ENCODE measurements at regions not wholly inside any gene's neighbourhood (a gene's known extent, or its start where the extent isn't known, plus 50 kb on each side); places are given as distances from the start of the nearest gene placed in this dataset.
"Not testable (repeated sequence)": the region's sequence is repeated elsewhere in the genome, so short reads cannot be mapped to it uniquely, and the experiment has no call there.

- H3K36me3 Mint-ChIP-seq (ENCODE audit: low read depth): no peaks in the 10 kb centered on the region
- H3K4me3 Mint-ChIP-seq: peak overlapping the region; percentile 18
- H3K9me3 Mint-ChIP-seq: no peaks in the 10 kb centered on the region
- peaks cover 18% of the 10 kb centered on the region for H3K27me3 Mint-ChIP-seq
- peaks cover 15% of the 10 kb centered on the region for H3K4me1 Mint-ChIP-seq
- peak; percentile 100 for ATAC-seq (replicated peaks)
- peak overlapping the region; percentile 9 for H3K27ac Mint-ChIP-seq
Measured at GRCh38 chr6:138654715-138655634, 118.6 kb upstream of the CCDC28A start.

GRCh38 chr6:138655828-138656227 lies 117.7 kb upstream of the CCDC28A start:
- Mint-ChIP-seq H3K36me3 (ENCODE audit: low read depth) (no peaks in the 10 kb centered on the region), H3K4me1 (peaks cover 19% of the 10 kb centered on the region), H3K9me3 (no peaks in the 10 kb centered on the region), H3K4me3 (no peak overlapping the region), H3K27me3 (peaks cover 18% of the 10 kb centered on the region), H3K27ac (no peak overlapping the region)
- no peak for ATAC-seq (replicated peaks)

- Mint-ChIP-seq H3K27ac (no peak overlapping the region), H3K36me3 (ENCODE audit: low read depth) (no peaks in the 10 kb centered on the region), H3K4me1 (peaks cover 19% of the 10 kb centered on the region), H3K4me3 (no peak overlapping the region), H3K9me3 (no peaks in the 10 kb centered on the region), H3K27me3 (peaks cover 18% of the 10 kb centered on the region)
- no peak for ATAC-seq (replicated peaks)
Measured at GRCh38 chr6:138656364-138657064, 117.1 kb upstream of the CCDC28A start.

- ATAC-seq (replicated peaks): no peak
Measured at GRCh38 chr6:138657065-138657425, 116.5 kb upstream of the CCDC28A start.

GRCh38 chr6:138659998-138660397 lies 113.6 kb upstream of the CCDC28A start:
- no peaks in the 10 kb centered on the region for H3K36me3 Mint-ChIP-seq (ENCODE audit: low read depth)
- ATAC-seq (replicated peaks): peak; percentile 65
- H3K9me3 Mint-ChIP-seq: no peaks in the 10 kb centered on the region
- H3K4me1 Mint-ChIP-seq: peaks cover 12% of the 10 kb centered on the region
- peaks cover 18% of the 10 kb centered on the region for H3K27me3 Mint-ChIP-seq
- H3K27ac Mint-ChIP-seq: no peak overlapping the region
- H3K4me3 Mint-ChIP-seq: no peak overlapping the region

More at GRCh38 chr6:138657065-138657425, 116.5 kb upstream of the CCDC28A start:
- no peaks in the 10 kb centered on the region for H3K36me3 Mint-ChIP-seq (ENCODE audit: low read depth)
- H3K27ac Mint-ChIP-seq: no peak overlapping the region
- no peak overlapping the region for H3K4me3 Mint-ChIP-seq
- no peaks in the 10 kb centered on the region for H3K9me3 Mint-ChIP-seq
- H3K27me3 Mint-ChIP-seq: peaks cover 18% of the 10 kb centered on the region
- H3K4me1 Mint-ChIP-seq: peaks cover 19% of the 10 kb centered on the region

GRCh38 chr6:138662471-138662870 lies 111.1 kb upstream of the CCDC28A start:
- H3K4me1 Mint-ChIP-seq: peaks cover 7% of the 10 kb centered on the region
- no peaks in the 10 kb centered on the region for H3K36me3 Mint-ChIP-seq (ENCODE audit: low read depth)
- H3K27me3 Mint-ChIP-seq: peaks cover 8% of the 10 kb centered on the region
- no peaks in the 10 kb centered on the region for H3K9me3 Mint-ChIP-seq
- no peak for ATAC-seq (replicated peaks)
- H3K27ac Mint-ChIP-seq: no peak overlapping the region
- no peak overlapping the region for H3K4me3 Mint-ChIP-seq

GRCh38 chr6:138663892-138664291 lies 109.7 kb upstream of the CCDC28A start:
- ATAC-seq (replicated peaks): no peak
- H3K4me1 Mint-ChIP-seq: peaks cover 7% of the 10 kb centered on the region
- H3K9me3 Mint-ChIP-seq: no peaks in the 10 kb centered on the region
- no peaks in the 10 kb centered on the region for H3K36me3 Mint-ChIP-seq (ENCODE audit: low read depth)
- H3K27me3 Mint-ChIP-seq: no peaks in the 10 kb centered on the region
- no peak overlapping the region for H3K27ac Mint-ChIP-seq
- no peak overlapping the region for H3K4me3 Mint-ChIP-seq

GRCh38 chr6:138664745-138665144 lies 108.8 kb upstream of the CCDC28A start:
- no peaks in the 10 kb centered on the region for H3K27me3 Mint-ChIP-seq
- no peaks in the 10 kb centered on the region for H3K9me3 Mint-ChIP-seq
- ATAC-seq (replicated peaks): no peak
- no peak overlapping the region for H3K4me3 Mint-ChIP-seq
- H3K27ac Mint-ChIP-seq: no peak overlapping the region
- no peaks in the 10 kb centered on the region for H3K36me3 Mint-ChIP-seq (ENCODE audit: low read depth)
- H3K4me1 Mint-ChIP-seq: peaks cover 6% of the 10 kb centered on the region

GRCh38 chr6:138666636-138667035 lies 106.9 kb upstream of the CCDC28A start:
- H3K4me1 Mint-ChIP-seq: no peaks in the 10 kb centered on the region
- no peaks in the 10 kb centered on the region for H3K36me3 Mint-ChIP-seq (ENCODE audit: low read depth)
- H3K4me3 Mint-ChIP-seq: no peak overlapping the region

GRCh38 chr6:138667408-138667807 lies 106.2 kb upstream of the CCDC28A start:
- no peaks in the 10 kb centered on the region for H3K36me3 Mint-ChIP-seq (ENCODE audit: low read depth)
- no peak overlapping the region for H3K4me3 Mint-ChIP-seq
- H3K27me3 Mint-ChIP-seq: no peaks in the 10 kb centered on the region
- ATAC-seq (replicated peaks): no peak
- H3K27ac Mint-ChIP-seq: no peak overlapping the region
- H3K4me1 Mint-ChIP-seq: no peaks in the 10 kb centered on the region
- no peaks in the 10 kb centered on the region for H3K9me3 Mint-ChIP-seq

More at GRCh38 chr6:138666636-138667035, 106.9 kb upstream of the CCDC28A start:
- no peak overlapping the region for H3K27ac Mint-ChIP-seq
- H3K9me3 Mint-ChIP-seq: no peaks in the 10 kb centered on the region
- H3K27me3 Mint-ChIP-seq: no peaks in the 10 kb centered on the region
- no peak for ATAC-seq (replicated peaks)

GRCh38 chr6:138671351-138671750 lies 102.2 kb upstream of the CCDC28A start:
- no peaks in the 10 kb centered on the region for H3K4me1 Mint-ChIP-seq
- no peaks in the 10 kb centered on the region for H3K36me3 Mint-ChIP-seq (ENCODE audit: low read depth)
- H3K4me3 Mint-ChIP-seq: no peak overlapping the region
- no peaks in the 10 kb centered on the region for H3K27me3 Mint-ChIP-seq
- H3K27ac Mint-ChIP-seq: no peak overlapping the region
- H3K9me3 Mint-ChIP-seq: no peaks in the 10 kb centered on the region
- no peak for ATAC-seq (replicated peaks)

- H3K27me3 Mint-ChIP-seq: no peaks in the 10 kb centered on the region
- no peaks in the 10 kb centered on the region for H3K36me3 Mint-ChIP-seq (ENCODE audit: low read depth)
- no peaks in the 10 kb centered on the region for H3K4me1 Mint-ChIP-seq
- H3K27ac Mint-ChIP-seq: no peak overlapping the region
- ATAC-seq (replicated peaks): no peak
- H3K9me3 Mint-ChIP-seq: no peaks in the 10 kb centered on the region
- no peak overlapping the region for H3K4me3 Mint-ChIP-seq
Measured at GRCh38 chr6:138673346-138674014, 100.1 kb upstream of the CCDC28A start.

GRCh38 chr6:138674444-138674843 lies 99.1 kb upstream of the CCDC28A start:
- H3K4me1 Mint-ChIP-seq; H3K4me3 Mint-ChIP-seq; H3K27me3 Mint-ChIP-seq; H3K9me3 Mint-ChIP-seq; ATAC-seq (replicated peaks); H3K36me3 Mint-ChIP-seq (ENCODE audit: low read depth); H3K27ac Mint-ChIP-seq: not testable (repeated sequence)

- H3K36me3 Mint-ChIP-seq (ENCODE audit: low read depth): no peaks in the 10 kb centered on the region
- no peak for ATAC-seq (replicated peaks)
- peaks cover 5% of the 10 kb centered on the region for H3K27me3 Mint-ChIP-seq
- no peak overlapping the region for H3K4me3 Mint-ChIP-seq
- H3K4me1 Mint-ChIP-seq: no peaks in the 10 kb centered on the region
- no peak overlapping the region for H3K27ac Mint-ChIP-seq
- no peaks in the 10 kb centered on the region for H3K9me3 Mint-ChIP-seq
Measured at GRCh38 chr6:138677538-138677937, 96.0 kb upstream of the CCDC28A start.
